Heart left ventricle (tissue), 16 donors: ENCODE measurements at regions not wholly inside any gene's neighbourhood (a gene's known extent, or its start where the extent isn't known, plus 50 kb on each side); places are given as distances from the start of the nearest gene placed in this dataset.

Experiments used
- ATAC-seq, 4 donors: fragments of 200-7000 bp; cut with Tn5 transposase; one replicate each; pipeline ENCODE4 v1.9.1; 2020 to 2022; ENCODE audit warnings: moderate library complexity in 4 of 4, mild to moderate bottlenecking in 3 of 4, moderate number of reproducible peaks in 1 of 4
- DNase-seq, 5 donors: peaks; one replicate each; pipeline ENCODE4 v3.0.0-alpha.2; 2020
- H3K27ac ChIP-seq, 12 donors: fragments of 200-600 bp; sonication (generic) in 4 of 12; one replicate each; pipeline versions ENCODE4 v1.5.0 to v1.8.0; 2016 to 2022; ENCODE audit warnings: mild to moderate bottlenecking in 2 of 12
- H3K27me3 ChIP-seq, 9 donors: fragments of 200-600 bp; sonication (generic) in 2 of 9; one replicate each; pipeline versions ENCODE4 v1.5.1 to v1.8.0; 2016 to 2022; ENCODE audit warnings: mild to moderate bottlenecking in 3 of 9
- H3K36me3 ChIP-seq, 9 donors: fragments of 200-600 bp; sonication (generic) in 2 of 9; one replicate each; pipeline versions ENCODE4 v1.5.0 to v1.8.0; 2018 to 2022; ENCODE audit warnings: mild to moderate bottlenecking in 2 of 9
- H3K4me1 ChIP-seq, 12 donors: fragments of 200-600 bp; sonication (generic) in 4 of 12; one replicate each; pipeline versions ENCODE4 v1.5.0 to v1.8.0; 2016 to 2022; ENCODE audit warnings: mild to moderate bottlenecking in 3 of 12
- H3K4me3 ChIP-seq, 12 donors: fragments of 200-600 bp; sonication (generic) in 4 of 12; one replicate each; pipeline versions ENCODE4 v1.5.0 to v1.8.0; 2017 to 2022; ENCODE audit warnings: mild to moderate bottlenecking in 9 of 12, moderate library complexity in 4 of 12
- H3K9me3 ChIP-seq, 12 donors: fragments of 200-600 bp; sonication (generic) in 4 of 12; one replicate each; pipeline versions ENCODE4 v1.5.0 to v1.8.0; 2016 to 2022; ENCODE audit warnings: mild to moderate bottlenecking in 1 of 12
- POLR2A ChIP-seq, 2 donors: fragments of 450-650 bp; IDR thresholded peaks; one replicate each; pipeline ENCODE4 v1.6.1; 2017; ENCODE audit warnings: antibody characterized with exemption in 2 of 2, mild to moderate bottlenecking in 2 of 2, moderate library complexity in 2 of 2
- WGBS, 4 donors: extraction: QIAGEN DNeasy Blood & Tissue Kit in 2 of 4; methylation state at CpG; one replicate each; pipeline versions ENCODE4 v1.1.5 to v1.1.7; 2013 to 2018; 5-methylcytosine and 5-hydroxymethylcytosine counted together
- intact Hi-C, 10 donors: fragments of 100-400 bp; cut with DNase I; formaldehyde crosslinking; loops; one replicate each; pipeline versions ENCODE4 v1.11.1 to v1.14.2; 2022
- TF ChIP-seq, protein P1 (sequence below), 12 donors: fragments of 200-600 bp; sonication (generic) in 4 of 12; IDR thresholded peaks; one replicate each; pipeline versions ENCODE4 v1.5.0 to v1.8.0; 2018 to 2022; ENCODE audit warnings: antibody characterized with exemption in 12 of 12, mild to moderate bottlenecking in 5 of 12
- donor health status: ischemic (EF 13 %, LVEDD 7.1; RV severe dilation, severe dysfunction).
- donor health status: healthy with polysubstance abuse.
- donor health status: DM: no; HTN: yes; CAD: no.
- donor health status: DM: no; HTN: no; CAD: no.
- donor health status: ischemic (EF 25% LVEDD 6.9; RV normal size, moderate dysfunction).
- donor health status: ischemic (EF 25% LVEDD 5.7; RV mildly dilated, moderate dysfunction).
- donor health status: healthy.
- donor health status: DM: yes; HTN: yes; CAD: no.
- donor health status: ischemic (EF 35%, LVEDD 5.7; RV mildly dilated, moderate dysfunction).
- donor health status: nonischemic (EF 11% LVEDD 7.7; RV severe dilation, severe dysfunction).
- donor health status: DM: yes; HTN: yes; CAD: no.
- donor health status: PGD.
- donor health status: ischemic (EF 29% LVEDD 5.4; RV normal size, mild dysfunction).
- donor health status: nonischemic (EF 23%, LVEDD 6.1; RV moderate dilation, normal function).

- ATAC-seq (no peak), DNase-seq (no peak)
- H3K4me3 ChIP-seq = no peak overlapping the region
- H3K27me3 ChIP-seq = peaks cover 0 to 14% (median 0%) of the 10 kb centered on the region in 9 donors
- H3K27ac ChIP-seq = no peak overlapping the region
- no peak for TF ChIP-seq POLR2A (IDR thresholded peaks at IDR 0.05)
- TF ChIP-seq, protein P1, sequence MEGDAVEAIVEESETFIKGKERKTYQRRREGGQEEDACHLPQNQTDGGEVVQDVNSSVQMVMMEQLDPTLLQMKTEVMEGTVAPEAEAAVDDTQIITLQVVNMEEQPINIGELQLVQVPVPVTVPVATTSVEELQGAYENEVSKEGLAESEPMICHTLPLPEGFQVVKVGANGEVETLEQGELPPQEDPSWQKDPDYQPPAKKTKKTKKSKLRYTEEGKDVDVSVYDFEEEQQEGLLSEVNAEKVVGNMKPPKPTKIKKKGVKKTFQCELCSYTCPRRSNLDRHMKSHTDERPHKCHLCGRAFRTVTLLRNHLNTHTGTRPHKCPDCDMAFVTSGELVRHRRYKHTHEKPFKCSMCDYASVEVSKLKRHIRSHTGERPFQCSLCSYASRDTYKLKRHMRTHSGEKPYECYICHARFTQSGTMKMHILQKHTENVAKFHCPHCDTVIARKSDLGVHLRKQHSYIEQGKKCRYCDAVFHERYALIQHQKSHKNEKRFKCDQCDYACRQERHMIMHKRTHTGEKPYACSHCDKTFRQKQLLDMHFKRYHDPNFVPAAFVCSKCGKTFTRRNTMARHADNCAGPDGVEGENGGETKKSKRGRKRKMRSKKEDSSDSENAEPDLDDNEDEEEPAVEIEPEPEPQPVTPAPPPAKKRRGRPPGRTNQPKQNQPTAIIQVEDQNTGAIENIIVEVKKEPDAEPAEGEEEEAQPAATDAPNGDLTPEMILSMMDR (IDR thresholded peaks at IDR 0.05) = no peak
- peaks cover 0 to under 1% (median 0%) of the 10 kb centered on the region in 12 donors for H3K9me3 ChIP-seq
- peaks cover 0 to 3% (median 0%) of the 10 kb centered on the region in 12 donors for H3K4me1 ChIP-seq
- intact Hi-C loops = no loop called here
- WGBS, 4 donors = 82 to 85% (median 82%) methylated on average over 9 of the region's 9 CpGs
- H3K36me3 ChIP-seq = no peaks in the 10 kb centered on the region
Measured at GRCh38 chrX:9146657-9147056, 112.7 kb upstream of the FAM9B start.

DNA sequence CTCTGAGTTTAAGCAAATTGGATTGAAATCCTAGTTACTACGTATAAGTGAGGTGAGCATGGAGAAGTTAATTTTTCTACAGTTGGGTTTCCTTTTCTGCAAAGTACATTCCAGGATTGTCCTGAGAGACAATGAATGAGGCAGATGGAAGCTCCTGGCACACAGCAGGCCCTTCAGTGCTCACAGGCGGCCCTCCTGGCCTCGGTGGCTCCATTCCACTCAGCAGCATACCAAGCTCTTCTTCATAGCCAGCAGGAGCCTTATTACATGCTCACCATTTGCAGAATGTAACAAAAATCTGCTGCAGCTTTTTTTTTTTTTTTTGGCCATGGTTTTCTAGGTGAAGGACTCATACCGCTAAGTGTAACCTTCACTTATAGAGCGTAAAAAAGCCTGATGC, 113.2 kb upstream of the FAM9B start:
- Histone ChIP-seq H3K4me1 (peaks cover 0 to 3% (median 0%) of the 10 kb centered on the region in 12 donors), H3K27me3 (peaks cover 0 to 14% (median 0%) of the 10 kb centered on the region in 9 donors), H3K27ac (no peak overlapping the region), H3K36me3 (no peaks in the 10 kb centered on the region), H3K4me3 (no peak overlapping the region), H3K9me3 (peaks cover 0 to 4% (median 0%) of the 10 kb centered on the region in 12 donors)
- no peak for ATAC-seq
- DNase-seq = no peak
- no peak for TF ChIP-seq POLR2A (IDR thresholded peaks at IDR 0.05)
- TF ChIP-seq, protein P1 (IDR thresholded peaks at IDR 0.05) = no peak
- intact Hi-C loops = no loop called here
- WGBS, 4 donors = 62 to 89% (median 81%) methylated on average over 5 of the region's 5 CpGs

DNA sequence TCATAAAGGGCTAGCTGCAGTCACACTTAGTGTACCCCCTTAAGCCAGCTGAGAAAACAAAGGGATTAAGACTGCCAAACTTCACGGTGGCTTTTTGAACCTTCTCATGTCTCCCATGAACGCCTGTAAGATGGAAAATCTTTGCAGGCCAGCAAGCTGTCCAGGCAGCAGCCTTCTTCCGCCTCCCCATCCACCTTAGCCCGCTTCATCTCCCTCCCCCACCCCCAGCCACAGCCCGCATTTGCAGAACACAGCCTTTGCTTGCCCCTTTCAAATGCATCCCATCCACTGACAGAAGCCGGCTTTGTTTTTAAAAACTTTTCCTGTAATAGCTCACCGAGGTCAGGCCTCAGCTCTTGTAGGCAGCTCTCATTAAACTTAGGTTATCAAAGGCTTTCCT, 113.8 kb upstream of the FAM9B start:
- Histone ChIP-seq H3K4me1 (peaks cover 0 to 3% (median 0%) of the 10 kb centered on the region in 12 donors), H3K36me3 (no peaks in the 10 kb centered on the region), H3K4me3 (no peak overlapping the region), H3K27ac (no peak overlapping the region), H3K27me3 (peaks cover 0 to 14% (median 0%) of the 10 kb centered on the region in 9 donors), H3K9me3 (peaks cover 0 to 4% (median 0%) of the 10 kb centered on the region in 12 donors)
- TF ChIP-seq POLR2A (IDR thresholded peaks at IDR 0.05) = no peak
- TF ChIP-seq, protein P1 (IDR thresholded peaks at IDR 0.05) = no peak
- no peak for DNase-seq
- WGBS, 4 donors = 35 to 64% (median 48%) methylated on average over 6 to 7 of the region's 7 CpGs
- no peak for ATAC-seq
- intact Hi-C loops = no loop called here

DNA sequence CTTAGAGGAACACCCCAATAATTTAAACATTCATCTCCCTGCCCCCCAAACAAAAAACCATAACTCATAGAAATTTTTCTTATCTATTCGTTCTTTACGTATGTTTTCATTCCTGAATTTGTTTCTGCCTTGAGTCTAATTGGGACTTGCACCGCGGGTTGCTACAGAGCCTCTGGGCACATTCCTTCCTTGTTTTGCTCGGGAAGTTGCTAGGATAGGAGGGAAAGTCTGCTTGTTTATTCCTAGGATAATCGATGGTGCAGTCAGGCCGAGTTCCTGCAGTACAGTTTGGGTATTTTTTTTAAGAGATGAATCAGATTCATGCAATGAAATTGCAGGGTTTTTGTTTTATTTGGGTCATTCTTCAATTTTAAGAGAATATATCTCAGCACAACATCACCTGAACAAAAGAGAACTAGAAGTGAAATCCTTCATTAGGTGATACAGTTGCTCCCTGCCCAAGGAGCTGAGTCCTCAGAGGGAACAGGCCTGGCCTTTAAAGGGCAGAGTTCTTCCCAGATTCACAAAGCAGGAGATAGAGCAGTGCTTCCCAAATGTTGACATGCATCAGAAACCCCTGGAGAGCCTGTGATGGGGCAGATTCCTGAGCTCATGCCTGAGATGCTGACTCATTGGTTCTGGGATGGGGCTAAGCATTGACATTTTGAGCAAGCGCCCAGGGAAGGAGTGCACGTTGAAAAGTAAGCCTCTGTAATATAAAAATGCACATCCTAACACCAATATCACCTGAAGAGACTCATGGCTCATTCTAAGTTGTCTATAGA, 114.9 kb upstream of the FAM9B start:
- Histone ChIP-seq H3K9me3 (peaks cover 0 to 4% (median 0%) of the 10 kb centered on the region in 12 donors), H3K4me1 (peaks cover 0 to 3% (median 0%) of the 10 kb centered on the region in 12 donors), H3K4me3 (no peak overlapping the region), H3K36me3 (no peaks in the 10 kb centered on the region), H3K27ac (no peak overlapping the region), H3K27me3 (peaks cover 0 to 14% (median 0%) of the 10 kb centered on the region in 9 donors)
- no peak for DNase-seq
- intact Hi-C loops = no loop called here
- no peak for ATAC-seq
- WGBS, 4 donors = 38 to 55% (median 46%) methylated on average over 9 of the region's 9 CpGs
- no peak for TF ChIP-seq POLR2A (IDR thresholded peaks at IDR 0.05)
- TF ChIP-seq, protein P1 (IDR thresholded peaks at IDR 0.05) = no peak
